ENCODE measurements at regions not wholly inside any gene's neighbourhood (a gene's known extent, or its start where the extent isn't known, plus 50 kb on each side); places are given as distances from the start of the nearest gene placed in this dataset.
"Not testable (repeated sequence)": the region's sequence is repeated elsewhere in the genome, so short reads cannot be mapped to it uniquely, and the experiment has no call there.

DNA sequence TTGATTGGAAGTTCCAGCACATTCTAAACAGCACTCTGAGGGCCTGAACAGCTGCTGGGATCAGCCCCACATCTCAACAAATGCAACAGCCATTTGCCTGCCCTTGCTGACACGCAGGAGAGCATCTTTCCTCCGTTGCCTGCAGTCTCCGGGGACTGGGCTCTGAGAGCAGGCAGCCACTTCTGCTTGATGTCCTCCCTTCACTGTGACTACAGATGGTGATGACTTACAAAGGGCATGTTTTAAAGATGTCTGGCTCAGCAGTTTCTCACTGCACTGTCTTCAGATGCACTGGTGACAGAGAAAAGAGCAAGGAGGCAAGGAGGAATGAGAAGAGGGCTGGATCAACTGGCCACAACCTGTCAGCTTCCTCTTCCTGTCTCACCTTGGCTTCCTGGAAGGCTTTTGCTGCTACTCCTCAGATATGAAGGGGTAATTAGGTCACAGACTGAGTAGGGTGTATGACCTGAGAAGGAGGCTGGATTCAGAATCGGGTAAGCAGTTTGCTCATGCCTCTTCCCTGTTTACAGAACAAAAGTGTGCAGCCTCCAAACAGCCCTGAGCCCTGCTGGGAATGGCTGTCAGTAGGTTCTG lies 143.5 kb upstream of the GHITM start:
- DNase-seq = no peak

DNA sequence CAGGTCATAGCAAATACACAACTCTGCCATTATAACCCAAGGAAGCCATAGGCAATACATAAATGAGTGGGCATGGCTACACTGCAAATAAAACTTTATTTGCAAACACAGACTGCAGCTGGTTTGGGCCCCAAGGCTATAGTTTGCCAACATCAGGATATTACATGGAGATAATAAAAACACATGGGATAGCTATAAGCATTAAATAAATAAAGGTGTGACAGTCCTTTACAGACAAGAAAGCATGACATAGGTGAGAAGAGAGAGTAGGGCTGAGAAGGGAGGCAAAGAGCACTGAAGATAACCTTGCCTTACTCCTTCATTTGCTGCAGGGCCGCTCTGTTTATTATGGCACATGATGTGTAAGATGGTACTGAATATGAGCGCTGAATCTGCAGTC lies 135.1 kb upstream of the GHITM start:
- no peak for DNase-seq

DNA sequence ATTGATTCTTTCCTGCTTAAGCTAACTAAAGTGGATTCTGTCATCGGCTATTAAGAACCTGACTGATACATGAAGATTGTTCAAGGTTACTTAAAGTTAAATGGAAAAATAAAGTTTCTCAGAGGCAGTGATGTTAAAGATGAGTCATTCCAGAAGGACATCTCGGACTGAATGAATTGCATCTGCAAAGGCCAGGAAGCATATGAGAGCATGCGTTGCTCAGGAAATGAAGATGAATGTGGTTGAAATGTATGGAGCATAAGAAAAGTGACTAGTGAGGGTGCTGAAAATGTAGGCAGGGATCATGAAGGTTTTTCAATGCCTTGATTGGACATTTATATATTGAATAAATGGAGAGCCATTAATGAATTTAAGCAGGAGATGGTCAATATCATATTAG lies 133.9 kb upstream of the GHITM start:
- no peak for DNase-seq

DNA sequence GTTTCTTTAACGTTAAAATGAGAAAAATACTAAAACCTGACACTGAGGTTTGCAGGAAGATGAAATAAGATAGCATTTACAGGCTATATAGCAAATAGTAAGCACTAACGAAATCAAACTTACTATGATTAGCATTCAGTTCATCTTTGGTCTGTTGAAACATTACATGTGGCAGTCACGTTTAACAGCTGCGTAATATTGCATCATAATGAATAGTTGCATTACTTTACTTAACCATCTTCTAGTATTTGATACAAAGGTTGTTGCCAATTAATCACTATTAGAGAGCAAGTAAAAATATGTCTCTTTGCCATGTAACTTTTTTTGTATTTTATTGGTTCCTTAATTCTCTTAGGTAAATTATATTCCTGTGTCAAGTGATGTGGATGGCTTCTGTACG lies 131.8 kb upstream of the GHITM start:
- no peak for DNase-seq

DNA sequence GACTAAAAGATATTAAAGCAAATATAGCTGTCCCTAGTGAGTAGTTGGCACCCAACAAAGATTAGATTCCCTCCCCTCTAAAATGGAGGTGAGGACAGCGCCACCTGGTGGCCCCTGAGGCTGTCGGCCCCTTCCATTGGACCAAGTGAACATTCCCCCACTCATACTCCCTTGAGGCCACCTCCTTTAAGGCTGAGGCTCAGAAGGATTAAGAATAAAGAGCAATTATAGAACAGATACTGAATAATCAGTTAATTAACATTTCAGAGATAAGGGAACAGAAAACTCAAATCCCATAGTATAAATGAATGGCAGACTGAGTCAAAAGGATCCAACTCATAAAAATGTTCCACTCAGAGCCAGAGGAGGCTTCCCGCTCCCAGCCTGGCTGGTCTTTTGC lies 130.4 kb upstream of the GHITM start:
- DNase-seq = peak; percentile 15

DNA sequence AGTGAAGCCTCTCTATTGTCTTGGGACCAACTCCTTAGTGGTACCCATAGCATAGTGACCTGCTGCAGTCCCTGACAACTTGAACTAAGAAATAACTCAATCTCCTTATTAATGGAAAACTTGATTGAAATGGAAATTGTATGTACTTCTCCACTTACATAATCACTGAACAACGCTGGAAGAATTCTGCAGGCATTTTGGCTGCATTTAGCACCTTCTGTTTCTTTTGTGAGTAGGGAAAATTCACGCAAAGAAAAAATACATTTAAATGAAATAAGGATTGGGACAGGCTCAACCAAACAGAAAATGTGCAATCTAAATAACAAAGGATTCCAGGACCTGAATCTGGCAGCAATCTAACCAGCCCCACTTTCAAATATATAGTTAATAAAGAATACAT lies 126.9 kb upstream of the GHITM start:
- no peak for DNase-seq

DNA sequence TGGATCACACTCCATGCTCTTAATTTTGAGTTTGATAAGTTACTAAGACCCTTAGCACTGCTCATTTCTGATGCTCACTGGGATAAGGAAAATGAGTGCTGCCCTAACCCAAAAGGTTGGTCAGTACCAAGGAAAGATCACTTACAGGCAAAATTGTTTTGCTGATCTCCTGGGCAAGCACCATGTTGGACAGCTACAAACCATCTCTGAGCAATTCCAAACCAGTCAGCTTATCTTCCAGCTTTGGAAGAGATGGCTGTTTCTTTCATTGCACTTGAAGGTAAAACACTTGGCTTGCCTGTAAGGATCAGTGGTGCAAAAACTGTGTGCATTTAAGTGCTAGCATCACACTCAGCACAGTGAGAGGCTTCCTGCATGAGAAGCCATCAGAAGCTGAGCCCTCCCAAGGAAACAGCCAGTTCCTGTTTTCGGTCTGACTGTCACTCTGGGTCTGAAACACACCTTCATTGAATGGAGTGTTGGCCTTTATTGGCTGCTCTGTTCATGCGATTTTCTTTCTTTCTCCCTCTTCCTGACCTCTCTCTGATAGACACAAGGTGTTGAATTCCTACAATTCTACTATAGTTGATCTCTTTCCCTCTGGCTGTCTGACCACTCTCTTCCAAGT lies 126.4 kb upstream of the GHITM start:
- no peak for DNase-seq

DNA sequence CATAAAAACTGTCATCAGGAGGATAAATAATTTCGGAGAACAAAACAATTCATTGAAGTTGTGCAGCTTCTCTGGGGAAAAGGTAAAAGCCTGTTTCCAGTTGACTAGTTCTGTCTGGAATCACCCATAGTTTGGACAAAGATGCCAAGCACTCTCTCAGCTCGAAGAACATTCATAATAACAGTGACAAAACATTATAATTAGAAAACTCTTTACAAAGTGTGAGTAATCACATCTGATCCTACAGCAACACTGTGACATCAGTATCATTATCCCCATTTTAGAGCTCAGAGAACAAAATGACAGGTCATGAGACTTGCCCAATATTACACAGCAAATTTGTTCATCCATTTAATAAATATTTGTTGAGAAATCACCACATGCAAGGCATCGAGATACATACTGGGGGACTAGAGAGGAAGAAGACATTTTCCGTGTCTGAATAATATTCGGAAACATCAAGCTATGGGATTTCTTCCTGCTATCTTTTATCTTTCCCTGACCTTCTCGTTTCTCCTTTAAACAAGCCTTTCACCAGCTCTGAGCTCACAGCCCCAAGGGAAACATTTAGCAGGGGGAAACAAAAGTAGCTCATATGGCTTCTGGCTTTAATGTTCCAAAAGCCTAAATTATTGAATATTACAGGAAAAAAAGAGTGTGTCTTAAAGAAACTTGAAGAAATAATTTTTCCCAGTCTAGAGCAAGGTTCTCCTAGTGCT lies 123.3 kb upstream of the GHITM start:
- DNase-seq = no peak

DNA sequence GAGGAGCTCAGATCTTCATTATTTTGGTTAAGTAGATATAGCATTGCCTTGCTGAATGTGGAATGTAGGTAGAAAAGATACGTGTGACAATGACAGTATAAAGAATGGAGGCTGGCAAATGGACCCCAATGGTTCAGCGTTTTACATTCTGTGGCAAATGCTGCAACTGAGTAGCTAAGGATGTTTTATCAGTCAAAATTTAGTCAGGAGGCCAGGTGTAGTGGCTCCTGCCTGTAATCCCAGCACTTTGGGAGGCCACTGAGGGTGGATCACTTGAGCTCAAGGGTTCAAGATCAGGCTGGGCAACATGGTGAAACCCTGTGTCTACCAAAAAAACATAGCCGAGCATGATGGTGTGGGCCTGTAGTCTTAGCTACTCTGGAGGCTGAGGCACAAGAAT lies 120.5 kb upstream of the GHITM start:
- DNase-seq = no peak

DNA sequence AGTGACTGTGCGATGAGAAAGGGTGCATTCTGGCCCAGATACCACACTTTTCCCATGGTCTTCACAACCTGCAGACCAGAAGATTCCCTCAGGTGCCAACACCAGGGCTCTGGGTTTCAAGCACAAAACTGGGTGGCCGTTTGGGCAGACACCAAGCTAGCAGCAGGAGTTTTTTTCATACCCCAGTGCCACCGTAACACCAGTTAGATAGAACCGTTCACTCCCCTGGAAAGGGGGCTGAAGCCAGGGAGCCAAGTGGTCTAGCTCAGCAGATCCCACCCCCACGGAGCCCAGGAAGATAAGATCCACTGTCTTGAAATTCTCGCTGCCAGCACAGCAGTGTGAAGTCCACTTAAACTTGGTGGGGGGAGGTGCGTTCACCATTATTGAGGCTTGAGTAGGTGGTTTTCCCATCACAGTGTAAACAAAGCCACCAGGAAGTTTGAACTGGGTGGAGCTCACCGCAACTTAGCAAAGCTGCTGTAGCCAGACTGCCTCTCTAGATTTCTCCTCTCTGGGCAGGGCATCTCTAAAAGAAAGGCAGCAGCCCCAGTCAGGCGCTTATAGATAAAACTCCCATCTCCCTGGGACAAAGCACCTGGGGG lies 119.4 kb upstream of the GHITM start:
- DNase-seq = not testable (repeated sequence)

DNA sequence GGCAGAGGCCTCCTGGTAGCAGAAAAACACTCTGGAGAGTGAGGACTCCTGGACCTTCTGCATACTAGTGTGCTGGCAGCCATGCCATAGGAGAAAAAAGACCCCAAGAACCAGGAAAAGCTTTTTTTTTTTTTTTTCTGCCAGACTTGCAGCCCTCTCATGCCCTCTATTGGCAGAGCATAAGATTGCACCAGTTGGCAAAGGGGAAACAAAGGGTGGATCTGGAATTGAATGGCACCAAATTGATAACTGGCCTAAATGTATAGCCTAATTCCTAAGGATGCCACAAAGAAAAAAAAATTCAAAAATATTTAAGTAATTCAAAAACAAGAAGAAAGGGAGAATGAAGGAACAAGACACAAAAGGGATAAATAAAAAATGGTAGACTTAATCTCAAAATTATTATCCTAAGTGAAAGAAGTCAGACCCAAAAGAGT lies 112.5 kb upstream of the GHITM start:
- DNase-seq = peak; percentile 26

DNA sequence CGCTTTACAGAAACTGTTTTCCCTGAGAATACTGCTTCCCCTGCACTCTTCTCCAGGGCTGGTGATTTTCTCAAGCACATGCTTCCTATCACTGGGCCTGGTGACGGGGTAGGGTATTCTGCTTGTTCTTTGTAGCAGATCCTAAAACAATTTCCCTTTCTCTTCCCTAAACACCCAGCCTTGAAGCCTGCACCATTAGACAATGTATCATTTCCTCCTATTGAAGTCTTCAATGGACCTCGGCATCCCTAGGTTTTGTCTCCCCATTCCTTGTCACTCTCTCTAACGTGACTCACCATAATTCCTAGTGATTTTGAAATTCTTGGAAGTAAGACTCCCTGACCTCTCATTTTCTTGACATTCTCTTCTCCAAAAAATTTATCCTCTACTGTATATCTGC lies 109.5 kb upstream of the GHITM start:
- no peak for DNase-seq

DNA sequence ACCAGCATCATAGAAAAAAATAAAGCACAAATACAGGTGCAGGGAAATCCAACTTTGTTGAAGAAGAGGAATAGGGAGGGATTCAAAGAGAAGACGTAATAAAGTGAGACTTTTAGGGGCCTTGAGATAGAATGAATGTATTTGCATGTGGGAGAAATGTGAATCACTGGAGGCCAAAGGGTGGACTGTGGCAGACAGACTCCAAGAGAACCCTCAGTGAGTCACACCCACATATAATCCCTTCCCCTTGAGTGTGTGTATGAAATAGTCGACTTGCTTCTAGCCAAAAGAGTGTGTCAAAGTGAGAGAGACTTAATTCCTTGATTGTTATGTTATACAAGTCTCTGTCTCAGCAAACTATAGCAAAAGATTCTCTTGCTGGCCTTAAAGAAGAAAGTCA lies 101.3 kb upstream of the GHITM start:
- DNase-seq = no peak

DNA sequence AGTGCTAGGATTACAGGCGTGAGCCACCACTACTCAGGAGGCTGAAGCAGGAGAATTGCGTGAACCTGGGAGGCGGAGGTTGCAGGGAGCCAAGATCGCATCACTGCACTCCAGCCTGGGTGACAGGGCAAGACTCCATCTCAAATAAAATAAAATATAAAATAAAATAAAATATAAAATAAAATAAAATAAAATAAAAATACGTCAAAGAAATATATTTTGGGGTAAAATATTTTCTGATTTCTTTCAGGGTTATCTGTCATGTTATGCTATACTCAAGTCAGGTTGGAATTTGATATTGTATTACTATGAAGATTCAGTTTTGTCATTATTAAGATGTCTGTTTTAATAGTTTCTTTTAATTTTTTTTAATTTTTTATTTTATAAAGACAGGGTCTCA lies 99.4 kb upstream of the GHITM start:
- DNase-seq = no peak

DNA sequence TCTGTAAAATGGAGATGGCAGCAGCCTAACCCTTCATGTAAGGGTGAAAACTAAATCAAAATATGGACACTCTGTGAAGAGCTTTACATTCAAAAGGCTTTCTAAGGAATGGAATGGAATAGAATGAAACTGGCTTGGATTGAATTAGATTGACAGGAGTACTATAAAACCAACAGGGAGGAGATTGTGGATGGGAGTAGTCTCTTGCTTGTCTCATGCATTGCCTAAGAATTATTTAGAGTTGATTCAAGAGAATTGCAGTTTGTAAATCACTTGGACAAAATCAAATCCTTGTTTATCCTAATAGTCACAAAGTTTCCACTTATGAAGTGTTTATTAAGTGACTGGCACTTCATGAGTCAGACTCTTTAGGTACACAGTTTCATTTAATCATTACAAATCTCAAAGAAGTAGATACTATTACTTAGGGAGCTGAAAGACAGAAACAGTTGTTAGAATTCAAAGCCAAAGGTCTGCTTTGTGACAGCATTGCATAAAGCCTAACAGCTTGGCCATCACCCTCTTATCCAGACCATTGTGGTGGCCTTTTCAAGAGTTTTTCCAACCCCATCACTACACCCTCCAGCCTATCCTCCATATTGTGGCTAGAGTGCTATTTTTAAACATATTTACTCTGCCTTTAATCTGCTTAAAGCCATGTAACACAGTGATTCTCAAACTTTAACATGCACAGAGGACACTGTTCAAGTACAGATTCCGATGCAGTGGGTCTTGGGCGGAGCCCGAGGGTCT lies 91.9 kb upstream of the GHITM start:
- DNase-seq = no peak

DNA sequence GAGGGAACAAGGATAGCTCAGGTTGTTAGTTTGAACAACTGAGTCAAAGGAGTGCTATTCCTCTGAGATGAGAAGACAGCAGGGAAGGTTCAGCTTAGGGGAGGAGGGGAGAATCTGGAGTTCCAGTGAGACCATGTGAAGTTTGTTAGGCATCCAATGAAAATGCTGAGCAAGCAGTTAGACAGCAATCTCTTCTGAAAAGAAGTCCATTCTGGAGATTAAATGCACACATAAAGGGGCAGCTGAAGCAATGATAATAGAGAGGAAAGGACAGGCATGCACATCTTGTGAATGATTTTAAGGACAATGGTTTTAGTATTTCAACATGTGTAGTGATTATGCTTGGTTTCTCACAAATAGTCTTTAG lies 89.7 kb upstream of the GHITM start:
- no peak for DNase-seq

DNA sequence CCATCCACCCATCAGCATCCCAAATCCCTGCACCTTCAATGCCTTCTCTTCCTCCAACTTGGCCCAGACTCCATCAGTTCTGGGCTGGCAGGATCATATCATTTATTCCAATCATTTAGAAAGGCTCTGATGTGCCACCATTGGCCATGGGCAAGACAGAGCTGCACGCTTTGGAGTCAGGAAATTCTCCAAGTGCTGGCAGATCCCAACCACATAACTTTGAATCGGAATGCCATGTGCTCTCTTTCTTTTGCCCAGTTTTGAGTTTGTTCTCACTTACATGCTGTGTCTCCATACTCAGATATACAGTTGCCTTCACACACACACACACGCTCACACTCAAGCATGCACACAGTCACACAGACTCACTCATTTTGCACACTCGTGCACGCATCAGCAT lies 85.7 kb upstream of the GHITM start:
- no peak for DNase-seq

DNA sequence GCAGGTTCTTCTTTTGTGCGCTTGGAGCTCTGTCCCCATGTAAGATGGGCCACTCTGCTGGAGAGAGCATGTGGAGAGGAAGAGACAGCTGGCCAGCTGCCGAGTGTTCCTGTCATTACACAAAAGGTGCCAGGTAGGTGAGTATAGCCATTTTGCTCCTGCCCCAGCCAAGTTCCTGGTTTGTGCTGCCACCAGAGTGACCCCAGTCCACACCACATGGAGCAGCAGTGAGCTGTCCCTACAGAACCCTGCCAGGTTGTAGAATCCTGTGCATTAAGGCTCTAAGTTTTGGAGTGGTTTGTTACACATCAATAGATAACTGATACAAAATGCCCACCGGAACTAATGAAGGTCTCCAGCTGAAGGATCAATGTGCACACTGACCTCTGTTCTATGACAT lies 84.6 kb upstream of the GHITM start:
- peak; percentile 70 for DNase-seq

DNA sequence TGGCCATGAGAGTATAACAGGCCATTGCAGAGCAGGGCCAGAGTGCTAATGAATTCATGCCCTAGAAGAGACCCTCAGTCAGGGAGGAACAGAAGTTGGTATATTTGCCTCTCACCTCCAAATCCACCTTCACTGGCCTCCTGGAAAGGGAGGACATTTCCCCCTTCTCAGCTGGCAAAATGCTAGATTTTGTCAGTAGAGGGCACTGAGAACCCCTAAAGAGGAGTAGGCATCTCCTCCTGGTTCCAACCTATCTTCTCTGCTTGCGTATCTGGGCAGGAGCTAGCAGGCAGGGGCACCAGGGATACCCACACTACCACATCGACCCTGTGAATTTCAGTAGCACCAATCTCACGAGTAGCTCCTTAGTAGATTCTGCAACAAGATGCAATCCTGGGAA lies 79.8 kb upstream of the GHITM start:
- DNase-seq = no peak

DNA sequence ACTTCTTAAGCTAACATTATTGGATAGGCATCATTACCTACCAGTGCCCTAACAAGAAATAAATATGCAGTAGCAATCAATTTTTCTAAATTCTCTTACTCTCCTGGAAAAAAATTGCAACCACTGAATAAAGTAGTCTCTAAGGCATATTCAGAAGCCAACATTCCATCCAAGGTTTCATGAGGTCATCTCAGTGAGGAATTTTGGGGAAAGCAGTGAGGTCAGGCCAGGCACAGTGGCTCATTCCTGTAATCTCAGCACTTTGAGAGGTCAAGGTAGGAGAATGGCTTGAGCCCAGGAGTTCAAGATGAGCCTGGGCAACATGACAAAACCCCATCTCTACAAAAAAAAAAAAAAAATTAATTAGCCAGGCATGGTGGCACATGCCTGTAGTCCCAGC lies 75.9 kb upstream of the GHITM start:
- DNase-seq = no peak

DNA sequence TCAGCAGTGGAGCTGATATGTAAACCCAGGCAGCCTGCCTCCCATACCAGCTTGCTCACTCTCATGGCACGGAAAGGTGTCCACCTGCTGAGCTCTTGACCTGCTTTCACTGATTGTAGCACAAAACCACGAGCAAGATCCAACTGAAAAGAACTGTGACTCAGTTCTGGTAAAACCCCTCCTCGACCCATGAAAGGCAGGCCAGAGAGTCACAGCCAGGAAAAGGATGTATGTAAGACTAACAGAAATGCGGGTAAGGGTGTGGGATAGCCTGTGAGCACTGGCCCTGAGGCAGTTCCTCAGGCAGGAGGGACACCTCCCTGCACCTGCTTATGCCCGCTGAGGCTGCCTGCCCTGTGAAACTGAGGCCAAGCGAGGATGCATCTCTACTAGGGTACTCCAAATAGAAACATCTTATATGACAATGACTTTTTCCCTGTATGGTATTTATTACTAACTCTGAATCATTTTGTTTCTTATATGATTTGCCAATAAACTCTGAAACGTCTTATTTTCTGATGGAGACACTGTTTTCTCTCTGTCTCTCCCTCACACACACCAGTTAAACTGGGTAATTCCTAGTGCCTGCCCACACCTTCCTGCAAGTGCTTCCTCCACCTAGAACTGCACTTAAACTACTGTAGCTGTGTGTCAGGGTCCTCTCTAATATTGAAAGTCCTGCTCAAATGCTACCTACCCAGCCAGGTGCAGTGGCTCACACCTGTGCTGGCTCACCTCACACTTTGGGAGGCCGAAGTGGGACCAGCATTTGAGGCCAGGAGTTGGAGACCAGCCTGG lies 73.3 kb upstream of the GHITM start:
- DNase-seq = no peak

DNA sequence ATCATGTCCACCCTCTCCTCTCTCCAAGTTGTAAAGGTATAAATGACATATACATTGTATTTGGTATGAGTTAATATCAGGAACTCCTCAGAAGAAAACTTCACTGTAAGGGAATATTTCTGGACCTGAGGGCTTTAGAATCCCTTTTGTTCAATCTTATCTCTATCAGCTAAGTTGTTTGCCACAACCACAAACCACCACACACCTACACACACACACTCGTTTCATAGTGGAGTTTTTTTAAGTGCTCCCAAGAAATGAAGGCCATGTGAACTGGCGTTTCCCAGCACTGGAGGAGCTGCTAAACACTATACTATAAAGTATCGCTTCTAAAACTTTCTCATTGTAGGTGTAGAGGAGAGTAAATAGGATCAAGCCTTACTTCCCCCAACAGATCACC lies 64.8 kb upstream of the GHITM start:
- no peak for DNase-seq
